GM18498 (cell line): ENCODE measurements at regions not wholly inside any gene's neighbourhood (a gene's known extent, or its start where the extent isn't known, plus 50 kb on each side); places are given as distances from the start of the nearest gene placed in this dataset.

ENCODE experiments used
- ATAC-seq: cut with Tn5 transposase; IDR thresholded peaks from one replicate; pipeline ENCODE4 v1.9.1; 2021; ENCODE audit warnings: mild to moderate bottlenecking, moderate library complexity; ENCODE audit not compliant: unreplicated experiment

DNA sequence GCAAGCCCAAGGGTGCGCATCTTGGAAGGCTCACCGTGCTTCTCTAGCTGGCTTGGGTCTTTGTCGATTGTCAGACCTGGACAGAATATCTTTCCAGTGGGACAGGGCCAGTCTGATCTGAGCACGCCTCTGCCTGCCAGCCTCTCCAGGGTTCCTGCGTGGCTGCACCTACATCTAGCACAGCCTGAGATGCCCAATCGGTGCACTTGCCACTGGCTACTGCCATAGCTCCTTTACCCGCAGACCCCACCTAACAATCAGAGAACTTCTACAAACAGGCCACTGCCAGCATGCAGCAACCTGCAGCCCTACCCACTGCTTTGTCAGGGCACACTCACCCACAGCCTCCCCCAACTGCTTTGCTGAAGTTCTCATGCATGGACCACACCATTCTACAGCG is 56.7 kb upstream of the PHACTR3 start:
- ATAC-seq, result no peak
